ENCODE measurements at regions not wholly inside any gene's neighbourhood (a gene's known extent, or its start where the extent isn't known, plus 50 kb on each side); places are given as distances from the start of the nearest gene placed in this dataset.

GRCh38 chr16:19940195-19940594, 55.5 kb upstream of the GPRC5B start:
- no peaks in the 10 kb centered on the region for H3K9me3 ChIP-seq (ENCODE audit: control insufficient read depth in 4 of 4, low read length in 3 of 4)
- H3K4me3 ChIP-seq (ENCODE audit: low read depth in 1 of 3, low read length in 3 of 3), result no peak overlapping the region
- WGBS, result 81% methylated on average over 6 of the region's 6 CpGs
- DNase-seq (ENCODE audit: low spot score), result no peak
- H3K27ac ChIP-seq (ENCODE audit: low read depth in 1 of 2, low read length in 2 of 2), result no peak overlapping the region
- TF ChIP-seq MAX (IDR thresholded peaks at IDR 0.05), result no peak
- H3K27me3 ChIP-seq (ENCODE audit: control insufficient read depth in 4 of 4, insufficient read depth in 4 of 4, low read length in 3 of 4), result no peaks in the 10 kb centered on the region
- no peaks in the 10 kb centered on the region for H3K4me1 ChIP-seq (ENCODE audit: control insufficient read depth in 4 of 4, insufficient read depth in 4 of 4, low read length in 3 of 4)
- H3K36me3 ChIP-seq (ENCODE audit: control insufficient read depth in 4 of 4, insufficient read depth in 3 of 4, low read depth in 1 of 4, low read length in 3 of 4), result no peaks in the 10 kb centered on the region
- H3K9ac ChIP-seq (ENCODE audit: low read depth in 1 of 2, low read length in 2 of 2), result no peak overlapping the region

GRCh38 chr16:19939553-19939952, 54.9 kb upstream of the GPRC5B start:
- Histone ChIP-seq H3K4me1 (ENCODE audit: control insufficient read depth in 4 of 4, insufficient read depth in 4 of 4, low read length in 3 of 4) (no peaks in the 10 kb centered on the region), H3K36me3 (ENCODE audit: control insufficient read depth in 4 of 4, insufficient read depth in 3 of 4, low read depth in 1 of 4, low read length in 3 of 4) (no peaks in the 10 kb centered on the region), H3K9ac (ENCODE audit: low read depth in 1 of 2, low read length in 2 of 2) (no peak overlapping the region), H3K4me3 (ENCODE audit: low read depth in 1 of 3, low read length in 3 of 3) (no peak overlapping the region), H3K27ac (ENCODE audit: low read depth in 1 of 2, low read length in 2 of 2) (no peak overlapping the region), H3K9me3 (ENCODE audit: control insufficient read depth in 4 of 4, low read length in 3 of 4) (no peaks in the 10 kb centered on the region), H3K27me3 (ENCODE audit: control insufficient read depth in 4 of 4, insufficient read depth in 4 of 4, low read length in 3 of 4) (no peaks in the 10 kb centered on the region)
- TF ChIP-seq RXRA (IDR thresholded peaks at IDR 0.05) (no peak), HNF4G (IDR thresholded peaks at IDR 0.05) (no peak), NR2F2 (IDR thresholded peaks at IDR 0.05) (no peak), CTCF (IDR thresholded peaks at IDR 0.05; ENCODE audit: low read depth, low read length, missing input control) (no peak), SP1 (IDR thresholded peaks at IDR 0.05) (no peak), YY1 (IDR thresholded peaks at IDR 0.05) (no peak), HNF4A (conservative IDR thresholded peaks at IDR 0.05) (no peak)
- 81% methylated on average over 5 of the region's 5 CpGs for WGBS
- DNase-seq (ENCODE audit: low spot score), result no peak

- WGBS, result 89% methylated on average over 3 of the region's 3 CpGs
- H3K4me3 ChIP-seq (ENCODE audit: low read depth in 1 of 3, low read length in 3 of 3), result no peak overlapping the region
- peaks cover 0 to 3% (median 0%) of the 10 kb centered on the region in 4 donors for H3K27me3 ChIP-seq (ENCODE audit: control insufficient read depth in 4 of 4, insufficient read depth in 4 of 4, low read length in 3 of 4)
- TF ChIP-seq SP1 (IDR thresholded peaks at IDR 0.05) (no peak), HNF4G (IDR thresholded peaks at IDR 0.05) (no peak), YY1 (IDR thresholded peaks at IDR 0.05) (no peak), ZBTB33 (IDR thresholded peaks at IDR 0.05) (no peak), MAX (IDR thresholded peaks at IDR 0.05) (no peak), HNF4A (conservative IDR thresholded peaks at IDR 0.05) (no peak), RXRA (IDR thresholded peaks at IDR 0.05) (no peak), EGR1 (IDR thresholded peaks at IDR 0.05; ENCODE audit: low read depth in 2 of 2) (no peak), CTCF (IDR thresholded peaks at IDR 0.05; ENCODE audit: low read depth, low read length, missing input control) (no peak), FOXA1 (IDR thresholded peaks at IDR 0.05) (no peak), ATF3 (IDR thresholded peaks at IDR 0.05) (no peak)
- DNase-seq (ENCODE audit: low spot score), result no peak
- no peaks in the 10 kb centered on the region for H3K36me3 ChIP-seq (ENCODE audit: control insufficient read depth in 4 of 4, insufficient read depth in 3 of 4, low read depth in 1 of 4, low read length in 3 of 4)
- H3K9me3 ChIP-seq (ENCODE audit: control insufficient read depth in 4 of 4, low read length in 3 of 4), result no peaks in the 10 kb centered on the region
- no peak overlapping the region for H3K9ac ChIP-seq (ENCODE audit: low read depth in 1 of 2, low read length in 2 of 2)
- H3K4me1 ChIP-seq (ENCODE audit: control insufficient read depth in 4 of 4, insufficient read depth in 4 of 4, low read length in 3 of 4), result no peaks in the 10 kb centered on the region
- no peak overlapping the region for H3K27ac ChIP-seq (ENCODE audit: low read depth in 1 of 2, low read length in 2 of 2)
Measured at GRCh38 chr16:19938536-19938935, 53.9 kb upstream of the GPRC5B start.
